ENCODE measurements at regions not wholly inside any gene's neighbourhood (a gene's known extent, or its start where the extent isn't known, plus 50 kb on each side); places are given as distances from the start of the nearest gene placed in this dataset.

- no peak overlapping the region for H3K9ac ChIP-seq (replicated peaks in 1 of 4; ENCODE audit: extremely low read depth in 1 of 4, low read depth in 3 of 4, low read length in 3 of 4)
- no peak overlapping the region for H2BK20ac ChIP-seq (ENCODE audit: low read length)
- H3K4me1 ChIP-seq (replicated peaks in 1 of 4; ENCODE audit: control insufficient read depth in 3 of 4, insufficient read depth in 4 of 4, low read length in 3 of 4) = no peaks in the 10 kb centered on the region
- H3K27me3 ChIP-seq (replicated peaks in 1 of 4; ENCODE audit: control insufficient read depth in 3 of 4, extremely low read depth in 1 of 4, insufficient read depth in 3 of 4, low read length in 3 of 4) = no peaks in the 10 kb centered on the region
- H3K79me1 ChIP-seq (ENCODE audit: low read depth, low read length) = no peaks in the 10 kb centered on the region
- H3K23ac ChIP-seq (ENCODE audit: insufficient read length) = no peak overlapping the region
- no peak overlapping the region for H2AFZ ChIP-seq (ENCODE audit: low read length)
- no peak overlapping the region for H3K56ac ChIP-seq (replicated peaks; ENCODE audit: insufficient read length, low read depth, low read length)
- no peaks in the 10 kb centered on the region for H3K79me2 ChIP-seq (ENCODE audit: control insufficient read depth in 1 of 2, insufficient read depth in 2 of 2, low read length in 2 of 2)
- no peak overlapping the region for H2BK5ac ChIP-seq (ENCODE audit: low read depth, low read length)
- no peaks in the 10 kb centered on the region for H3K9me3 ChIP-seq (ENCODE audit: insufficient read depth in 2 of 2, low read depth in 1 of 2, low read length in 1 of 2)
- DNase-seq (ENCODE audit: low read depth in 1 of 2, low spot score in 2 of 2) (no peak), FAIRE-seq (no peak)
- ChIA-PET CTCF (ENCODE audit: partially characterized antibody) (no interaction called here), POLR2A (ENCODE audit: partially characterized antibody) (no interaction called here)
- no peaks in the 10 kb centered on the region for H3K36me3 ChIP-seq (ENCODE audit: control insufficient read depth in 2 of 4, insufficient read depth in 4 of 4, low read length in 3 of 4)
- no peak overlapping the region for H2BK15ac ChIP-seq (ENCODE audit: low read length)
- 73% methylated on average over 2 of the region's 2 CpGs; no CpG with 5 or more reads in 1 of the 2 experiments for WGBS, 2 experiments (ENCODE audit: extremely low coverage in 1 of 2, insufficient coverage in 1 of 2, insufficient read length in 1 of 2, insufficient replicate concordance in 2 of 2, low coverage in 1 of 2, low lambda C conversion rate in 2 of 2, missing lambda C conversion rate in 1 of 2)
- H3K4me2 ChIP-seq (ENCODE audit: insufficient read depth in 1 of 2, low read depth in 2 of 2, low read length in 2 of 2) = no peak overlapping the region
- no peak overlapping the region for H2BK12ac ChIP-seq (ENCODE audit: low read depth, low read length)
- no peak overlapping the region for H3K4ac ChIP-seq (replicated peaks; ENCODE audit: insufficient read length, low read depth, low read length)
- no peak overlapping the region for H3K18ac ChIP-seq (ENCODE audit: extremely low read depth, low read length)
- no peaks in the 10 kb centered on the region for H3K23me2 ChIP-seq (ENCODE audit: low read depth, low read length)
- H4K91ac ChIP-seq (replicated peaks; ENCODE audit: insufficient read length, low read length) = no peak overlapping the region
- no peak overlapping the region for H4K5ac ChIP-seq (ENCODE audit: insufficient read length, low read depth, low read length)
- no peak overlapping the region for H3K4me3 ChIP-seq (ENCODE audit: extremely low read depth in 1 of 4, insufficient read depth in 2 of 4, low read depth in 3 of 4, low read length in 4 of 4)
- H2AK5ac ChIP-seq (ENCODE audit: low read depth, low read length) = no peak overlapping the region
- no peaks in the 10 kb centered on the region for H4K20me1 ChIP-seq (replicated peaks in 1 of 2; ENCODE audit: control insufficient read depth in 1 of 2, insufficient read depth in 2 of 2, low read length in 2 of 2)
- H3K27ac ChIP-seq (ENCODE audit: low read depth, low read length) = no peak overlapping the region
- H3K14ac ChIP-seq (ENCODE audit: insufficient read length) = no peak overlapping the region
- H4K8ac ChIP-seq (ENCODE audit: extremely low read depth, insufficient read depth, low read length) = no peak overlapping the region
- no peak overlapping the region for H2BK120ac ChIP-seq (replicated peaks; ENCODE audit: low read depth, low read length)
- no peak for TF ChIP-seq SIX5 (IDR thresholded peaks at IDR 0.05; ENCODE audit: low read depth, low read length)
- TF ChIP-seq, protein P1, sequence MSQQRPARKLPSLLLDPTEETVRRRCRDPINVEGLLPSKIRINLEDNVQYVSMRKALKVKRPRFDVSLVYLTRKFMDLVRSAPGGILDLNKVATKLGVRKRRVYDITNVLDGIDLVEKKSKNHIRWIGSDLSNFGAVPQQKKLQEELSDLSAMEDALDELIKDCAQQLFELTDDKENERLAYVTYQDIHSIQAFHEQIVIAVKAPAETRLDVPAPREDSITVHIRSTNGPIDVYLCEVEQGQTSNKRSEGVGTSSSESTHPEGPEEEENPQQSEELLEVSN (IDR thresholded peaks at IDR 0.05) = no peak
- no peak for TF ChIP-seq RBBP5 (IDR thresholded peaks at IDR 0.05; ENCODE audit: borderline replicate concordance, low read depth, low read length)
- no peak for TF ChIP-seq RFX5 (IDR thresholded peaks at IDR 0.05; ENCODE audit: borderline replicate concordance, low read depth, low read length)
- no peak for TF ChIP-seq RXRA (IDR thresholded peaks at IDR 0.05; ENCODE audit: insufficient read depth, low read depth, low read length)
- TF ChIP-seq SAP30 (IDR thresholded peaks at IDR 0.05; ENCODE audit: insufficient read depth, insufficient replicate concordance, low read length) = no peak
- no peak for TF ChIP-seq CBX8 (IDR thresholded peaks at IDR 0.05; ENCODE audit: borderline replicate concordance, low read depth, low read length)
- no peak for TF ChIP-seq KDM4A (IDR thresholded peaks at IDR 0.05; ENCODE audit: low read depth, low read length, severe bottlenecking)
- TF ChIP-seq SUZ12 (IDR thresholded peaks at IDR 0.05; ENCODE audit: low read length) = no peak
- TF ChIP-seq BRCA1 (IDR thresholded peaks at IDR 0.05; ENCODE audit: low read depth, low read length) = no peak
- TF ChIP-seq CREB1 (IDR thresholded peaks at IDR 0.05) = no peak
- TF ChIP-seq POLR2A (IDR thresholded peaks at IDR 0.05; ENCODE audit: control extremely low read depth in 1 of 2, low read depth in 2 of 2, low read length in 2 of 2) = no peak
- TF ChIP-seq ASH2L (IDR thresholded peaks at IDR 0.05; ENCODE audit: low read length) = no peak
- no peak for TF ChIP-seq EP300 (IDR thresholded peaks at IDR 0.05; ENCODE audit: borderline replicate concordance in 1 of 2, low read depth in 2 of 2, low read length in 2 of 2)
- no peak for TF ChIP-seq ATF3 (IDR thresholded peaks at IDR 0.05; ENCODE audit: insufficient read depth, low read depth, low read length)
Observed at GRCh38 chr9:81076131-81076530, 613.2 kb downstream of the TLE1 start.
